ENCODE measurements at regions not wholly inside any gene's neighbourhood (a gene's known extent, or its start where the extent isn't known, plus 50 kb on each side); places are given as distances from the start of the nearest gene placed in this dataset.

DNA sequence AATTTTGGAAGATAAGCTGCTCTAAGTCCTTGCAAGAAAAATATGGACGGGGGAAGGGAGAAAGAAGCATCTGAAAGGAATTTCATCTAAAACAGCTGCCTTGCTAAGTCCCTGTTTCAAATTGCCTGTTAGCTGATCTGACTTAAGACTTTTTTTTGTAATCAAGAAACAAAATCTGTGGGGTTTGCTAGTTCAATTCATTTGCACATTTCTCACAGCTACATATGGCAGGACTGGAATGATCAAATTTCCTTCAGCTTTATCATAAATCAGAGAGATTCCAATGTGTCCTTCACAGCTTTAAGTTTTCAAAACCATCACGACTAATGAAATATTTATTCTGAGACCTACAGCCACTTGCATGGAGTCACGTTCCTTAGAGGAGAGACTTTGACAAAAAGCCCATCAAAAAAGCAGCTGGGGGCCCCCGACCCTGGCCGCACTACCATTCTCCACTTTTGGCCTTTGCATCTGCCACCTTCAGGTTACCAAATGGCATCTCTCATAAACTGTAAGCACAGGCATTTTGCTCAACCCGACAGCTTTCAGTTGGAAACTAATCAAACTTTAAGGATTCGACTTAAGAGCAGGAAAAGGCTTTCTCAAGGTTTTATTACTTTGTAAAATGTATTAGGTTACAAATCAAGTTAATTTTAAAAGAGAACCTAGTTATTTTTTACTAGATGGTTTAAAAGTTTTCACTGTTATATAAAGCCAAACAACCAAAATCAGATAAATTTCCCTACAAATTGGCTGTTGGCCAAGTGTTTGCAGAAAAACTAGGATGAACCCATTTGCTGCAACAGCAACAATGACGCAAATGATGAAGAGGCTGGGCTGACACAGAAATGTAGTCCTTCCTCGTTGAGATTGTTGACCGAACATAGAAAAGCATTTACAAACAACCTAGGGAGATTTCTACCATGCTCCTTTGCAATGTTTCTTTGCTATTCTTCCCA, 100.4 kb upstream of the RND3 start:
- DNase-seq (ENCODE audit: low read depth in 2 of 2): no peak

DNA sequence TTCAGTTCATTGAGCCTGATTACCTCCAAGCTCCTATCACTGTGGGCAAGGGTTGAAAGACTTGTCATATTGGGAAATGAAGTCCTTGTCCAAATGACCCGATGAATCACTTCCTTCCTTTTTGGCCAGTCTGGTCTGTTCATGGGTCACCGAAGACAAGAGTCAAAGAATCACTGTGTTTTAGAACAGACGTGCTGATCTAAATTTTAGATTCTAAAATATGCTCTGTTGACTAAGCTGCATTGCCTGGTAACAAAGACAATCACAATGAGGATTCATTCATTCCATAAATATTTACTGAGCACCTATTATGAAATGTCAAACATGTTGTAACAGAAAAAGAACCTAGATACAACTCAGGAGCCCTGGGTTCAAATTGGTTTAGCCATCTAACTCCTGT, 99.4 kb upstream of the RND3 start:
- no peak for DNase-seq (ENCODE audit: low read depth in 2 of 2)

DNA sequence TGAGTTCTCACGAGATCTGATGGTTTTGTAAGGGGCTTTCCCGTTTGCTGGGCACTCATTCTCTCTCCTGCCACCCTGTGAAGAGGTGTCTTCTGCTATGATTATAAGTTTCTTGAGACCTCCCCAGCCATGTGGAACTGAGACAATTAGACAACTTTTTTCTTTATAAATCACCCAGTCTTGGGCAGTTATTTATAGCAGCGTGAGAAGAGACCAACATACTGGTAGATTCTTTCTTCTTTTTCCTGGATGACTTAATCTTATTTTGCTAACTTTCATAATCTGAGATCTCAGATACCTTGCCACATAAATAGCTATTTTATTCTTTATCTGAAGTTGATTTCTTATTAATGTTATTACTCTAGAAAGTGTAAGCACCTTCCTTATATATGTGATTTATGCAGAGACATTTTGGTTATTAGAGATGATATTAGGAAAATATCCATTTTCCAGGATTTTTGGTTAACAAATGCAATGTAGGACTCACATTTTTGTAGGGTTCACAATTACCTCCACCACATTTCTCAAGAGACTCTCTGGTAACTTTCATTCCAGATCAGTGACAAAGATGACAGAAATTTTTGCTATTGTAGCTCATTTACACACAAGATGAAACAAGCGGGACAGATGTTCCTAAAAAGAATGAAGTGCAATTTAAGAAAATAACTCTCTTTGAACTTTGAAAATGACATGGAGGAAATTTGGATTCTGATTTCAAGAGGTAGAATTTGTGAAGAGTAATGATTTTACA, 97.9 kb upstream of the RND3 start:
- DNase-seq (ENCODE audit: low read depth in 2 of 2): no peak

DNA sequence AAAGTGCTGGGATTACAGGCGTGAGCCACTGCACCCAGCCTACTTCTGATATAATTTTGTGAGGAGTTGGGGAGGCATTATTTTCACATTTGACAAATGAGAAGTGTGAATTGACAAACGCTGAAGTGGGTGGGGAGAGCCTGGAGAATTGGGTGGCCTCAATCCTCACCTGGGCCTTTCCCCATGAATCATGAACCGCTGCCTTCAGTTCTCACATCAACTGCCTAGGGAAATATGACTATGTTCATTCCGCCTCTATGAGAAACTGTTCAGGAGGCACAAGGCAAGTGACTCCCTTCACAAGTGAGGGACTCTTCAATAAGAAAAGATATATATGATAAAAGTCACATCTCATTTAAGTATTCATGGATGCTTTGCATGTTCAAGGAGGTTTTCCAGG, 96.6 kb upstream of the RND3 start:
- no peak for DNase-seq (ENCODE audit: low read depth in 2 of 2)

DNA sequence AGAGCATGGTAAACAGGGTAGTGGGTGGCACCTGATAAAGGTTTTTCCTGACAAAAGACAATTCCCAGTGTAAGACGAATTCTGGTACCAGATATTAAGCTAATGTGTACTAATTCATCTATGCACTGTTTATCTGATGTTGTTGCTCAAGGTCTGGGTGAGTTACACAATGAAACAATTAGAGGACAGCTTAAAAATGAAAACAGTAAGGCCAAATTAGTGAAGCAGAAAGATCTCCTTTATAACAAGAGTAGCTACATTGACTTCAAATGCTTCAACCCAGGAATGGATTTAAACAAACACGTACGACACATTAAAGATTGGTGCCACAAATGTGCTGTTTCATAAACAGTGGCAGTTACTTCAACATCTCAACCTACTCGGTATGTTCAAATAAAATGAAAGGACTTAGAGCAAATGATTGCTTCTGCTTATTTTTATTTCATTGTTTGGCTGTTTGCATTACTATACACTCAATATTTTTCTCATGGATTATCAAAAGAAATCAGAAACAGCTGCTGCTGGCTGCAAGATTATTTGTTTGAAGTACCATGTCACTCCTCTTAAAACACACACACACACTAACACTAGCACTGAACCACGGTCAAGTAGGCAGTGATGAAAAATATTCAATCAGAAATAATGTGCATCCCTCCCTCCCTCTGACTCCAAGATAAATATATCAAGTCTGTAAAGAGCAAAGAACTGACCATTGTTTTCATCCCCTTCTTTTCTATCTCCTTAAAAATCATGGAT, 94.4 kb upstream of the RND3 start:
- no peak for DNase-seq (ENCODE audit: low read depth in 2 of 2)

DNA sequence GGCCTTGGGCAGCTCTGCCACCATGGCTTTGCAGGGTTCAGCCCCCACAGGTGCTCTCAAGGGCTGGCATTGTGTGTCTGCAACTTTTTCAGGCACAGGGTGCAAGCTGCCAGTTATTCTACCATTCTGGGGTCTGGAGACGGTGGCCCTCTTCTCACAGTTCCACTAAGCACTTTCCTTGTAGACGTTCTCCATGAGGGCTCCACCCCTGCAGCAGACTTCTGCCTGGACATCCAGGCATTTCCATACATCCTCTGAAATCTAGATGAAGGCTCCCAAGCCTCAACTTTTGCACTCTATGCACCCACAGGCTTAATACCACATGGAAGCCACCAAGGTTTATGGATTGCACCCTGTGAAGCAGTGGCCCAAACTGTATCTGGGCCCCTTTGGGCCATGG, 91.0 kb upstream of the RND3 start:
- DNase-seq (ENCODE audit: low read depth in 2 of 2): no peak

DNA sequence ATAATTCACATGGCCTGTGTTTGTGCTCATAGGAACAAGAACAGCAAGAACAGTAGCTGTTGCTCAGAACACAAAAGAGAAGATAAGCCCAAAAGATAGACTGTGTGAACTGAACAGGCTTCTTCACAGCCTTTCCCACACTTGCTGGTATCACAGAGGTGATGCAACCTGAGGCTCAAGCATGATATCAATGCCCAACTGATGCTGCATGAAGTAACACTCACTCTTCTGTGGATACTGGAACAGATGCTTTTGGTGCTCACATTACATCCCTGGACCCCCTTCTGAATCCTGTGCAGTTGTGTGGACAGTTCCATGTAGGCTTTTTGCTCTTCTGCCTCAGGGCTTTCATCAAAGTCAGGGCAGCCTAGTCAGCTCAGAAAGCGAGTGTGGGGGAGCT, 88.4 kb upstream of the RND3 start:
- no peak for DNase-seq (ENCODE audit: low read depth in 2 of 2)

DNA sequence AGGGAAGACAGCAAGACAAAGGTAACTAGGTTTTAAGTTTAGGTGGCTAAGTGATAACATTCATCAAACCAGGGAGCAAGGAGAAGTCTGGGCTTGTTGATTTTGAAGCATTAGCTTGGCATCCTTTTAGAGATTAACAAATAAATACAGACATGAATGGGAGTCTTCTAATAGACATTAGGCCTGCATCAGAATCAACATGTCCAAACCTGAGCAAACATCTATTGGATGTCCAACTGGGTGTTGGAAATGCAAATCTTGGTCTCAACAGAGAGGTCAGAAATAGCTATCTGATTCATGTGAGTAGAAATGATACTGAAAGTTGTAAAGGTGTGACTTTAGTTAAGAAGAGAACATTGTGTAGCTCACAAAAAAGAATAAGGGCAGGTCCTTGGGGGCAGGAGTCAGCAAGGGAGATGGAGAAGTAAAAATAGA, 85.5 kb upstream of the RND3 start:
- no peak for DNase-seq (ENCODE audit: low read depth in 2 of 2)

DNA sequence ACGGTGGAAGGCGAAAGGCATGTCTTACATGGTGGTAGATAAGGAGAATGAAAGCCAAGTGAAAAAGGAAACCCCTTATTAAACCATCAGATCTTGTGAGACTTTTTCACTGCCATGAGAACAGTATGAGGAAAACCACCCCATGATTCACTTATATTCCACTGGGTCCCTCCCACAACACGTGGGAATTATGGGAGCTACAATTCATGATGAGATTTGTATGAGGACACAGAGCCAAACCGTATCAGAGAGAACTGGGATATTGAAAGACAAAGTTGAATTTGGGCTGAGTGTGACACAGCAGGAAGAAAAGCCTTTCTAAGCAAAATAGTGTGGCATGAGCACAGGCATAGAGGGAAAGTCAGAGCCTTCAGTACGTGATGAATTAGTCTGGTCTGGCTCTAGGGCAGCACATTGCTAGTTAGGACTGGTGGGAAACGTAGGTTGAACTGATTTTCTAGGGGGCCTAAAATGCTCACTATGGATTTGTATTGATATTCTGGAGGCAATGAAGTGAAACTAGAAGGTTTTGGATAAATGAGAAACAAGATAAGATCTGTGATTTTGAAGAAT, 84.8 kb upstream of the RND3 start:
- DNase-seq (ENCODE audit: low read depth in 2 of 2): no peak

DNA sequence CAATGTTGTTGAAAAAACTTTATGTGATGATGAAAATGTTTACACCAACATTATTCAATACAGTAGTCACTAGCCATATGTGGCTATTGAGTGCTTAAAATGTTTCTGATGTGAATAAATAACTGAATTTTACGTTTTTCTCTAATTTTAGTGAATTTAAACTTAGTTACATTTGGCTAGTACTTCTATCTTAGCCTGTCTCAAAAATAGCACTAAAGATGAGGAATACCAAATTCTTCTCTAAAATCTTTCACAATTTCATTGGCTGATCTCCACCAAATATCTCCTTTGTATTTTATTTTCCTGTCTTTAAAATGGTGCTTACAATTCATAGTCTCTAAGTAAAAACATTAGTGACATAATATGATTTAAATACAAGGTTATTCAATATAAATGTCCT, 83.7 kb upstream of the RND3 start:
- DNase-seq (ENCODE audit: low read depth in 2 of 2): no peak

DNA sequence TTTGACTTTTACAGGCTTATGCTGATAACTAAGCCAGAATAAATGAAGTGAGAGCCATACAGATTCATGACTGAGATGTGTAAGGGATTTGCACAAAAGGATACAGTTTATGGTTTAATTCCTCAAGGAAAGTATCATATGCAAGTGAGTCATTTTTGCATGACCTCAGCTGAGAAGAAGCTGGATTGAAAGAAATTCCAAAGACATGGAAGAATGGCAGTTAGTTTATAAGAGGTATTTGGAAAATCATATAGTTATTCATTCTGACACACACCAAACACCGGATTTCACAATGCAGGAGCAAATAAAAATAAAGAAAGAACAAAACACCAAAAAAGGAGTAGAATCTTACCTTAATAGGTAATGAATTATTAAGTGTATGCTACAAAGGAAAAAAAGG, 83.2 kb upstream of the RND3 start:
- no peak for DNase-seq (ENCODE audit: low read depth in 2 of 2)

DNA sequence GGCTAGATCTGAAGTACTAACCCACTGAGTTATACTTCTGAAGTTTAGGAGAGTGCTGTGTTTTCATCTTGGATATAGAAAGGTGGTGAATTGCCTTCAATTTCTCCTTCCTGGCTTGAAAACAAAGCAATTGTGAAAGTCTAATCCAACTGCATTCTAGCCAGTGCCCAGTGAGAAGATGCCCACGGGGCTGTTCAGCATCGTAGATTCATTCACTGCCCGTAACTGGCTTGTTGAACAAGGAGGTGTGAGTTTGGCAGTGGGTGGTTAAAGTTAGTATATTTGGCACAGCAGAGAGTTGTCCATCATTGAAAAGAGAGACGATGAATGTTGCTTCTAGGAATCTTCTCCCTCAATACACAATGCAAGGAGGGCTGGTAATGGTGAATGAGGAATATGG, 82.3 kb upstream of the RND3 start:
- DNase-seq (ENCODE audit: low read depth in 2 of 2): no peak

DNA sequence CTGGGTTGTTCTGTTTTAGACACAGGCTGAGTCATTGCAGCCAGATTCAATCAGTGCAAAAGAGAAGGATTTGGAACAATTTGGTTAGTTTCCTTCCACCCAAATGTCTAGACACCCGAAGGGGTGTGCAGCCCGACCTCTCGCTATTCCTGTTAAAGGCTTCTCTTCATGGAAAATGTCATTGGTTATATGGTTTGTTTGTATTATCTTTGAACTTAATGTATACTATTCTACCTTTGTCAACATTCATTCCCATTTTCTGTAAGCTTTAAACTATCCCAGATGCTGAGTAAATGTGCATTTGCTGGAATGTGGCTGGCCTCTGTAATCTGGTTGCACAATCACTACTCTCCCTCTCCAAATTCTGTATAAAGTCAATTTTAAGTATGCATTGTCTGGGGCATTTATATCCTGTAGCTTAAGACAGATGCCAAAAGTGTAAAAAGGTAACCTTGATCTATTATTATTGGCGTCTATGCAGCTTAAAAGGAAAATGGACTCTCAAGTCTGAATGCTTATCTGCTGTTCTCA, 80.4 kb upstream of the RND3 start:
- DNase-seq (ENCODE audit: low read depth in 2 of 2): no peak

DNA sequence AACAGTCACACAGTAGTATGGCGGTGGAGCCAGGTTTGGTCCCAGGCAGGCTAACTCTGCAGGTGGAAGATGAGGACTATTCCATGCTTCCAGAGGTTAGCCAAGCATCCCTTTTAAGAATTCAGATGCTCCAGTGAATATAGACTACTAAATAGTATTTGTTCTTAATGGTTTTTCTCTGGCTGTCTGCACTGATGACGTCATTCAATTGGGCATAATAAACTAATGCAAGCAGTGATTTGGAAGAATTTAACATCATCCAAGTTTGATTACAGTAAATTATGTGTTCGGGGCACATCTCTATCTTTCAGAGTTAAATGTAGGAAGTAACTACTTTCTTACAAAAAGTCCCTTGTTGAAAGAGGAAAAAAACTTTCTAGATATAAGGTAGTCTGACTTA, 78.8 kb upstream of the RND3 start:
- no peak for DNase-seq (ENCODE audit: low read depth in 2 of 2)

DNA sequence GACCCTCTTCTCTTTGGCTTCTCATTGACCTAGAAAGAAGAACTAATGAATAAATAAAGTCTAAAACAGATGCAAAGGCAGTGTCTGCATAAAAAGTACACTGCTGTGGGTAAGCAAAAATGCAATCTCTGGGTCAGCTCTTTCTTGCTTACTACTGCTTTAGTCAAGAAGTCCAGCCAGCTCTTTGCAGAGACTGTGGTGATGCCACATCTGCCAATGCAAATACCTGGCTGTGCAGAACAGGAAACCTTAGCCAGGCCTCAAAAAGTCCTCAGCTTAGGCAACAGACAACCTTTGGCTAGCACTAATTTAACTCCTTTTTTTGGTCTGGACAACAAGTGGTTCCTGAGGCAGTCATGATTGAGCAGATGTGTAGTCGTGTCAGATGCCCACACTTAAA, 73.6 kb upstream of the RND3 start:
- DNase-seq (ENCODE audit: low read depth in 2 of 2): no peak

DNA sequence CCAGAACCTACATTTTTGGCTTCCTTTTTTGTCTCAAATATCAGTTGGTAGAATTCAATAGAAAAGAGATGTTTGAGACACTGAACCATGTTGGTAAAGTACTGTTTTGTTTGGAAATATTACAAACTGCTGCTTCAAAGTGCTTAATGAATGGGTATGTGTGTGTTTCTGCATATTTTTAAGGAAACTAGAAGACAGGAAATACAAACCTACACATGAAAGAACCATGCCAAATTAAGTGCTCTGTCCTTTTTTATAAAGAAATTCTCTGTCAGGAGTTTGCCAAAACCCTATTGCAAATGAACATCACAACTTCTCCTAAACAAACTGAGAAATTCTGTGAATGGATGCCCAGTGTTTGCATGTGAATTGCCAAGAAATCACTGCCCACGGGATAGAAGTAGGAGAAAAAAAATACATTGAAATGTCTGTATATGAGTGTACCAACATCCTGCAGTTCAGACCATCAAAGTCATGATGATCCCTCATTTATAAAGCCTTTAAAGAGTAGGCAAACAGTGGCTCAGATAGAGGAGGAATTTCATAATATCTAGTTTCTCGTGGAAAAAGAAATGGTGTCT, 69.6 kb upstream of the RND3 start:
- DNase-seq (ENCODE audit: low read depth in 2 of 2): no peak

DNA sequence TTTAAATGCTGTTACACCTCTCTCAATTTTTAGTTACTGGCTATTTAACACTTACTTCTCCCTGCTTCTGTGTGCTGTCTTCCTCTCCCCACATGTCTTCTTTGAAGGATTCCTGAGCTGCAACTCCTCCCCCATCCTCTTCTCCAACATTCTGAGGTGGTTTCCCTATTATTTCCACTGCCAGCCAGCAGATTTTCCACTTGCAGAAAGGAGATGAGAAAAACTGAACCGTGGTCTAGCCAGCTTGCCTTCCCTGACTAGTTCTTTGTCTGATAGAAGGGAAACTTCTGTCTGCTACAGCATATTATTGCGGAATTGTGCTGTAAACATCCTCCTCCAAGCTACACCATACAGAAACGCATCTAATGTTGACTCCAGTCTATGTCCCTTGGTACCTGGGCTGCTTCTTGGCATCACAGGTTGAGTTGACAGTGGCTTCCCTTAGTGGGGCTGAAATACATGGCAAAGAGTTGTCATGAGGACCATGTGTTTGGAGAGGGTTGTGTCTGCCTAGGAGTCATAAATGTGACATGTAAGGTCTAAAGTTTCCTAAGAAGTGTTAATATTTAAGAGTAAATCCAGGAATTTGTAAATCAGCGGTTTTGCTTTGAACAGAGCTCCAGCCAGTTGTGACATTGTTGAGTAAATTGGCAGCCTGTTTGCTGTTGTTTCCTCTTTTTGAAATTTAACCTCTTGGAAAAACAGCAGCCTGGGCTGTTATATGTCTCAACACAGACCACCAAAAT, 68.3 kb upstream of the RND3 start:
- no peak for DNase-seq (ENCODE audit: low read depth in 2 of 2)

DNA sequence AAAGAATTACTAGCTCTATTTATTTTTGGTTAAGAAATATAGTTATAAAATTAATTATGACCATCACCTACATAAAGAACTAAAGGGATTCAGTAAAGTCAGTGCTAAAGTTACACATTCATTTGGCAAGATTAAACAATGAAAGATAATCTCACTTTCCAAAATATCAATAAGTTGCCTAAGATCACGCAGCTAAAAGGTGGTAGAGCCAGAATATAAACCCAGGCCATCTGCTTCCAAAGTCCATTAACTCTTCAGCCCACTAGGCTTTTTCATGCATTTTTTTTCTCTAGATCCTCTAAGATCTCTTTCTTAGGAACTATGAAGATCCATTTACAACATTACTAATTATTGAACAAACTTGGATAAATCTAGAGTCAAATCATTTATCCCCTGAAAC, 66.6 kb upstream of the RND3 start:
- no peak for DNase-seq (ENCODE audit: low read depth in 2 of 2)

DNA sequence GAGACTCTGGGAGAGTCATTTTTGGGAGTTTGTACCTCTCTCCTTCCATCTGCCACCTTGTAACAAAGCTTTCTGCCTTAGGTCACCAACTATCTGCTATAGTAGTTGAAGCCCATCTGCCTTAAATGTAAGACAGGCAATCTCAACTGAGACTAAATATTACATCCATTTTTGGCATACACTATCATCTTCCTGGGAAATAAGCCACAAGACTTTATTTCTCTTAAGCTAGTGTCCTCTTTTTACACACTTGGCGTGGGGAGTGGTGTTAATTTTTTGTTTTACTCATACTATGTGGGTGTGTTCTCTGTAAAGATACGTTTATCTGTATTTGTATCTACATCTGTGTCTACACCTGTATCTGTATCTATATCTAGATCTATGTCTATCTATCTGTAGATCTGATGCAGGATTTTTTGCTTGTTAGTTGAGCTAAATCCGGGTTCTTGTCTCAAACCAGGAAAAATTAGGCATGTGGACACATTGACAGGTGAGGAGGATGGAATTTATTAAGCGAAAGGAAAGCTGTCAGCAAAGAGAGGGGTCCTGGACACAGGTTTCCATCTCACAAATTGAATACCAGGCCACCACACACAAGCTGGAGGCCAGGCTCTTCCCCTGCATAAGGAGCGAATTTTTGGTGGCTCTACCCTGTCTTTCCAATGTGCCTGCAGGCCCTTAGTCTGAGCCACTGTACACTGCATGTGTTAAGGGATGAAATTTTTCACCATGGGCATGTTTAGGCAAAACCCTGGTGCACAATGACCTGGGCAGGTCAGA, 64.8 kb upstream of the RND3 start:
- no peak for DNase-seq (ENCODE audit: low read depth in 2 of 2)

DNA sequence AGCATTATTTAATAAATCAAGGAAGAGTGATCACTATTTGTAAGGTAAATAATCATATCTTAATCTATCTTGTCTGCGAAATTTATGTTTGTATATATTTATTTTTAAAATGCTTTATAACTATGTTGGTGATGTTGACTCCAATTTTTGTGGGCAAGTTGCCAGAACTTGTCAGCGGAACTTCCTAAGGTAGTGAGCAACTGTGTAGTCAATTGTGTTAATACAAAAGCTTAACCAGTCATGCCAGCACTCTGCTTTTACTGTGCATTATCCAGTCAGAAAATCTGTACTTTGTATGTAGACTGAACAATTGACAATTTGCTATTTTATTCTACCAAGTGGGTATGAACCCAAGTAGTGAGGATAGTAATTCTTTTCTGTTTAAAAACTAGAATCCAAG, 61.9 kb upstream of the RND3 start:
- DNase-seq (ENCODE audit: low read depth in 2 of 2): no peak
